Stimulated activated CD4-positive, alpha-beta T cell treated with anti-CD3 and anti-CD28 coated beads, Interleukin-12 subunit alpha, Interleukin-12 subunit beta, amount 100 ng/mL, for 24 hours (primary cell): ENCODE measurements at regions not wholly inside any gene's neighbourhood (a gene's known extent, or its start where the extent isn't known, plus 50 kb on each side); places are given as distances from the start of the nearest gene placed in this dataset.
"Not testable (repeated sequence)": the region's sequence is repeated elsewhere in the genome, so short reads cannot be mapped to it uniquely, and the experiment has no call there.

Source experiments
- DNase-seq, 2 experiments: peaks; one replicate each; pipeline ENCODE4 v3.0.0-alpha.2; 2020; ENCODE audit warnings: low read depth in 2 of 2

DNA sequence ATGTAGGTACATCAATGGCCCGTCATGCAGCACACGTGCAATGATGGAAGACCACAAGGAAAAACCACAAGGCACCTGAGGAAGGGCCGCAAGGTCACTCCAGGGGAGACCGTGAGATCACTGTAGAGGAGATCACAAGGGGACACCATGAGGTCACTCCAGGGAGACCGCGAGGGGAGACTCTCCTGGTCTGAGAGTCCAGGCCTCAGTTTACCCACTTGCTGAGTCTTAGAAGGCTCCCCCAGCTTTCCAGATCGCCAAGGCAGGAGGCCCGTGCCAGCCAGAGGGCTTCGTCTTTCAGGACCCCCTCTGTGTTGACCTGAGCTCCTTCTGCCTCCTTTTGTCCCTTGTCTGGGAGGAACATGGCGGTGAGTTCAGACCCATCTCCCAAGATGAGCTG lies 232.2 kb downstream of the ERMARD start:
- DNase-seq = no peak

DNA sequence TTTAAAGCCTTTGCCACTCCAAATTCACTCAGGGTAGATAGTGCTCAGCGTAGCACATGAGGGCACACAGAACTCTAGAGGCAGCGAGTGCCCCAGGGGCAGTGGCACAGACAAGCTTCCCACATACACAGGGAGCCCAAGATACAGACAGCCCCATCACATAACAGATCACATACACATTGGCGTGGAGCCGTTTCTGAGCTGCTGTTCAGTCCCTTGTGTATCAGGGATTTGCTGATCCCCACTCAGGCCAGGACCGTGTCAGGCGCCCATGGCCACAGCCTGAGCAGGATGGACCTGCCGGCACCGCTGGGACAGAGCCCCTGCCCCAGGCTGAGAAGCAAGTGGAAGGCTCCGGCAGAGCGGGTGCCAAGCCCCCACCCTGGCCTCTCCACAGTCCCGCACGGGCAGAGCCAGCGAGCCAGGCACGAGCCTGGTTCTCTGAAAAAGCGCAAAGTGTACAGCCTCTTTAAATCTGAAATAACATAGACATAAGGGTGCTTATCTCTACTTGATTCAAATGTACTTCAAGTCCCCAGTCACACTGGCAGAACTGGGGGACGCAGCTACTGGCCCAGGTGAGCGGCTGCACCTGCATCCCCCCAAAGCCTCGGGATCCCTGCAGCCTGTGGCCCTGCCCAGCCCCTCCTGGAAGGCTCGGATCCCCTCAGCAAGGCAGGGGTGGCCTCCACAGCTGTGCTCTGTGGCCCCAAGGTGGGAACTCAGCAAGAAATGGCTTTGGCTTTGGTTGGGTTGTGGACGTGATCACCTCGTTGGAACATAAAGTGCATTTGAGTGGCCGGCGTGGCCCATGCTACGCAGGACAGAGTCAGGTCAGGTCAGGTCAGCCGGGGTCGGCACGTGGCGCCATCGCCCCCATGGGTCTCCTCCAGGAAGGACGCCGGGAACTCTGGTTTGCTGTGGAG lies 231.3 kb downstream of the ERMARD start:
- DNase-seq = no peak

DNA sequence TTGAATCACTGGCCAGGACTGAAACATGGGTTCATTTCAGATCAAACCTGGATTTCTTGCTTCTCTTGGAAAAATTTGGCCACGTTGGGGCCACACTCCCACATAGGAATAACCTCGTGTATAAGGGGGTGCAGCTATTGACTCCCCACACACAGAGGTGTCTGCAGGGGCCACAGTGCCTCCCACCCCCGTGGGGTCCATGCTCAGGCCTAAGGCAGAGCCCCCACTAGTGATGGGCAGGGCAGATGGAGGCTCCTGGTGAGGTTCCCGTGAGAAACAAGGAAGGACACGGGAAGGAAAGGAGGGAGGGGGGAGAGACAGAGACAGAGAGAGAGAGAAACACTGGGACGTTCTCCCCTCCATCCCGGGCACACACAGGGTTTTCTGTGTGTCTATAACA lies 230.5 kb downstream of the ERMARD start:
- no peak for DNase-seq

DNA sequence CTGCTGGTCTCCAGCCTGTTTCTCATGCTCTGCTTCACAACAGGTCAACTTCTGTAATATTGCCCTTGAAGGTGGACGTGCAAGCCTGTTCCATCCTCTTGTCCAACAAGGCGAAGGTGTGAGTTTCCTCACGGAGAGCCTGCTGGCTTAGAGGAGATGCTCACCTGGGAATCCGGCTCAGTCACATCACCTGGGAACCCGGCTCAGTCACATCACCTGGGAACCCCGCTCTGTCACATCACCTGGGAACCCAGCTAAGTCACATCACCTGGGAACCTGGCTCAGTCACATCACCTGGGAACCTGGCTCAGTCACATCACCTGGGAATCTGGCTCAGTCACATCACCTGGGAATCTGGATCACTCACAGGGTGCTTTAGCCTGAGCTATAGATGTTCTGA lies 230.1 kb downstream of the ERMARD start:
- DNase-seq = no peak

DNA sequence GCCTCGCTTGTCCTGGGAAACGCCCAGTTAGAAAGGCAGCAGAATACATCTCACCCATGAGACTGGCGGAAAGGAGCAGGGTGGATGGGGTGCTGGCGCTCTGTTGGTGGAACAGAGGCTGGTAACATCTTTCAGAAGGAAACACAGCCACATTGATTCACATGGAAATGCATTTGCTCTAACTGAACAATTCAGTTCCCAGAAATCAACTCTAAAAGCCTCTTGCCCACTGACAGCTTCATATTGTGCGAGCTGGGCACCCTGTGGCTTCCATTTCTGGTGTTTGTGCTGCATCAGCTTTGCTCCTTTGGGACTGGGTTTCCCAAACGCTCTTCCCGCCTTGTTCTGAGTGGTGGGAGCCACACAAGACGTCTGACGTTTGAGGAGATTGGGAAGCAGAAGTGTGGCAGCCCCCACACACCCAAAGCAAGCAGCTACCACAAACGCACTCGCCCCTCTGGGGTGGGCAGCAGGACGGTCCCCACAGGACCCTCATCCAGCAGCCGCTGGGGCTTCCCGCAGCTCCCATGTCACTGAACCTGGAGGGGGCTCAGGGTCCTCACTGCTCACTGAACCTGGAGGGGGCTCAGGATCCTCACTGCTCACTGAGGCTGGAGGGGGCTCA lies 229.5 kb downstream of the ERMARD start:
- no peak for DNase-seq

DNA sequence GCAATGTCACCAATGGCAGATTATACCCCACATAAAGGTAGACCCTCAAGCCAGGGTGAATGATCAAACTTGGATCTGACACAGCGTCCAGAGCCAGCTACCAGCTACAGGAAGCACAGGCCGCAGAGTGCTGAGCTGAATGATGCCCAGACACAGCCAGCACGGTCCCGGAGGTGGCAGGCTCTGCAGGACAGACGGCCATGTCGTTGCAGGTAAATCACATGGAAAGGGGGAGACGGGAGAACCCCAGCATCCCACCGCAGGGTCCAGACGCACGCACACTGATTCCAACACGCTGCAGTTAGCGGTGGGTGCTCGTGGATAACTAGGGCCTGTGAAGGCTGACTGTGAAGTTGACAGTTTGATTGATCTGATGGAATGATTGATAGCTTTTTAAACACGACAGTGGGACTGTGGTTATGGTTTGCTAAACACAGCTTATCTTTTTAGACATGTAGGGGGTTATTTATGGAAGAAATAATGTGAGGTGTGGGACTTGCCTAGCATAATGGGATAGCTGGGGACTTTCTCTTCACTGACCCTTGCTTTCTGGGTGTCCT lies 228.5 kb downstream of the ERMARD start:
- no peak for DNase-seq

DNA sequence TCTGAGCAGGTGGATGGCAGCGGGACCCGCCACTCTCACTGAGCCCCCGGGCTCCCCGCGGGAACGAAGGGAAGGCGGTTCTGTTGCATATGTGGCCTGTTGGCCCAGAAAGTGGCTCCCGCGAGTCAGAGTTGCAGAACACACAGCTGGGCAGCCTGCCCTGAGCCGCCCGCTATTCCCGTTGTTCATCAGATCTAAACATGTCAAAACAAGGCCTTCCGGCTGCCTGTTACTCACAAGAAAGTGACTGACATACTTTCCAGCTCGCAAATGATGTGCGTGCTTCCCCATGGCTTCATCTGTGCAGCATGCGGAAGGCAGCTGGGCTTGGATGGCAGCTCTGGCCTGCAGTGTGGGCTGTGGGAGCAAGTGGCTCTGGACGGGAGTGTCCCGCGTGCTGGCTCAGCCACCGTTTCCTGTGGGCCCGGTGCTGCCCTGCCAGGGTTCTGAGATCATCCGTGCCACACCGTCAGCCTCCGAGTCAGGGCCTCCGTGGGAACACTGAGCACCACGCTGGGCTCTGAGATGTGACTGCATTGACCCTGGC lies 227.3 kb downstream of the ERMARD start:
- DNase-seq = no peak

DNA sequence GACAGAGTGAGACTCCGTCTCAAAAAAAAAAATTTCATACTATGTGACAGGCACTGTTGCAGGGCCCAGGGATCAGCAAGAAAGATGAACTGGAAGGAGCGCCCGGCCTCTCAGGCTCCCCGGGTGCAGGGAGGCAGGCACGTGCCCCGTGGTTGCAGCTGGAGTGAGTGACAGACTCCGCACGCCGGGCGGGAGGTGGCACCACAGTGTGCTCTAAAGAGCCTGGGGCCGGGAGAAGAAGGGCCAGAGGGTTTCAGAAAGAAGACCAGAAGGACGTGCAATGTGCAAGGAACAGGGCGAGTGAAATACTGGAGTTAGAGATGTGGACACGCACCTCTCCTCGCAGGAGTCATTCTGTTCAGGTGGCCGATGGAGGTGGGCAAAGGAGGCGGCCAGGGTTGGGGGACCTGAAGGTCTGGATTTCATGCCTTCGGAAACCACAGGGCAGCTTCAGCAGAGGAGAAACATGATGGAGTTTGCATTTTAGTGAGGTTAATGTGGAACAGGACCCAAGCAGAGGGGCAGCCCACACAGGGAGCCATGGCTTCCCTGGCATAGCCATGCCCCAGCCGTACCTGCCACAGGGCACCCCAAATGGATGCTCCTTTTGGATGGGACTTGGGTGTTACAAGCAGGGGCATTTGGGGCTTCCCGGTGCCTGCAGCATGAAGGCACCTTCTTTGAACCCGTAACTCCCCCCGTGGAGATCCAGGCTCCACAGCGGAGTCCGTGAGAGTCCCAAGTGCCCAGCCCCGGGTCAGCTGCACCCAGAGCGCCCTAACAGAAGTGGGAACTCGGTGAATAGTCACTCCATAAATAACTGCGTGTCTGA lies 226.2 kb downstream of the ERMARD start:
- DNase-seq = no peak

DNA sequence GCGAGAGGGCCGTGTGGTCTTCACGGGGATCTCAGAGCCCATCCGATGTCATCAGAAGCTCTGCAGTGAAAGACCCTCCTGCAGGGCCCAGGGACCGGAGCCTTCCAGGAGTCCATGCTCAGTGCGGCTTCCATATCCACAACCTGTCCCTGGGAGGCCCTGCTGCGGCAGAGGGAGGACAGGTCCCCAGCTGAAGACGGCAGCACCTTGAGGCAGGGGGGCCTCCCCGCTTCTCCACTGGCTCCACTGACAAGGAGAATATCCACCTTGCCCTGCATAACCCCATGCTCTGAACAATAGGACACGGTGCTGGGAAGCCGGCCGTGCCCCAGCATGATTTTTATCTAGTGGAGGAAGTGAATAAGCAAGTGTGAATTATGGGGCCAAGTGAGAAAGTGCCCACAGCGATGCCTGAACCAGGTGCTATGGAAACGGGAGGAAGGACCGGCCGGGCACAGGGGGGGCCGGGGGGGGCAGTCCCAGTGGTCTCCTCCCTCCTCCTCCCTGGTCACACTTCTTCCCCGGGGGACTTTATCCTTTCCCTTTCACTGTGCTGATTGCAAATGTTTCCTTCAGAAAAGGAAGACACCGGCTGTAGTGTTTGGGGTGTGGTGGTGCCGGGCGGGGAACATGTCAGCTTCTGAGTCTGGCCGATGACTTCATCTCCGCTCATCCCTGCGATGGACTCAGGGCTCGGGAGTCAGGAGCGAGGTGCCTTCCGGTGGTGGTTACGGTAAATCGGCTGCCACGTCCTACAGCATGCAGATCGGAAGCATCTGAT lies 225.1 kb downstream of the ERMARD start:
- no peak for DNase-seq

DNA sequence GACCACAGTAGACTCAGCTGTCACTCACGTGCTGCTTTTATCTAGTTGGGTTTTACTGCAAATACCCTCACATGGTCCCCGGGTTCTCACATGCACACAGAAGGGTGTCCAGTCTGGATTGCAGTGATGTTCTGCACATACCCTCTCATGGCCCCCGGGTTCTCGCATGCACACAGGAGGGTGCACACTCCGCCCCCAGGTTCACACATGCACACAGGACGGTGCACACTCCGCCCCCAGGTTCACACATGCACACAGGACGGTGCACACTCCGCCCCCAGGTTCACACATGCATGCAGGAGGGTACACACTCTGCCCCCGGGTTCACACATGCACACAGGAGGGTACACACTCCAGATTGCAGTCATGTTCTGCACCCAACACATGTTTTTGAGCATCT lies 224.3 kb downstream of the ERMARD start:
- no peak for DNase-seq

DNA sequence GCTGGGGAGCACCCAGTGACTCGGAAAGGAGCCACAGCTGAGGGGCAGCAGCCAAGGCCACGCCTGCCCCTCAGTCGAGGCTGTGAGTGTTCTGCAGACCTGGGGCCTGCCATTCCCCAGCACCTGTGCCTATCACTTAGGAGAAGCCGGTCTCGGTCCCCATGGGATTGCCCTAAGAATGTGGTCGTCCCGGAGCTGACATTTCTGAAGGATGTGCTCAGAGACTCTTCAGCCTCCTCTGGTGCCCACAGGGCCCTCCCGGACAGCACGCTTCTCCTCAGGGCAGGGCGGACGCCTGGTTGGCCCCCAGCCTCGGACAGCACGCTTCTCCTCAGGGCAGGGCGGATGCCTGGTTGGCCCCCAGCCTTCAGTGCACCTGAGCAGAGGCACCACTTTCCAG lies 223.9 kb downstream of the ERMARD start:
- DNase-seq = no peak

DNA sequence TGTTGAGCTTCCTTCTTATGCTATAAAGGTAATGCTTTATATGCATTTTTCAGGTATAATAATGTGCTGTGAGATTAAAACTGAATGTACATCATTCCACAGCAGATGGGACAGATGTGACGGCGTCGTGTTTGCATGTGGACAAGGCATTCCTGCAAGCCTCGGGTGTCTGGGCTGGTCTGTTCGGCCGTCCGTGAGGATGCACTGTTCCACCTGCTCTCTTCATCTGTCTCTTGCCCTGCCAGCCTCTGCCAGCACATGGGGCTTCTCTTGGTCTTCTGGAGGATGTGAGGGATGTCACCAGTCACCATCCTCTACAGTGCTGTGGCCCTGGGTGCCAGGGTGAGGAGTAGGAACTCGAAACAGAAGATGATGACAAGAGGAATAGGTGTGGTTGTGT lies 223.2 kb downstream of the ERMARD start:
- no peak for DNase-seq

DNA sequence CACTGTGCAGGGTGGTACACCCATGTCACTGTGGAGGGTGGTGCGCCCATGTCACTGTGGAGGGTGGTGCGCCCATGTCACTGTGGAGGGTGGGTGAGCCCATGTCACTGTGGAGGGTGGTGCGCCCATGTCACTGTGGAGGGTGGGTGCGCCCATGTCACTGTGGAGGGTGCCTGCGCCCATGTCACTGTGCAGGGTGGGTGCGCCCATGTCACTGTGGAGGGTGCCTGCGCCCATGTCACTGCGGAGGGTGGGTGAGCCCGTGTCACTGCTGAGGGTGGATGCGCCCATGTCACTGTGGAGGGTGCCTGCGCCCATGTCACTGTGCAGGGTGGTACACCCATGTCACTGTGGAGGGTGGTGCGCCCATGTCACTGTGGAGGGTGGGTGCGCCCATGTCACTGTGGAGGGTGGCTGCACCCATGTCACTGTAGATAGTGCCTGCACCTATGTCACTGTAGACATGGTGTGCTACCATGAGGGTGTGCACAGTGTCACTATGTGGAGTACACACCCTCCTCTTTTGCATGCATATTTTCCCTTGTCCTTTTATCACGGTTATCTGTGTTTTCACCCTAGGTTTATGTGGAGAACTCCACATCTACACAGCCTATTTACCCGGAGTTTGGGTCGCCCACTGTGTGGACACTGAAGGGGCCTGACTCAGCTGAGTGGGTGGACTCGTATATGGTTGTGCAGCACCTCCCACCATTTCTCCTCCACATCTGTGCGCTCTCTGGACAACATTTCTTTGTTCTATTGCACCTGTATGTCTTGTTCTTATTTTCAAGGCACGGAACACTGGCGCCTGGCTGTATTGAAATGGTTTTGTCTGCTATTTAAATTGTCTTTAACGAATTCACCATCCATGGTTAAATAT lies 222.4 kb downstream of the ERMARD start:
- DNase-seq = not testable (repeated sequence)

DNA sequence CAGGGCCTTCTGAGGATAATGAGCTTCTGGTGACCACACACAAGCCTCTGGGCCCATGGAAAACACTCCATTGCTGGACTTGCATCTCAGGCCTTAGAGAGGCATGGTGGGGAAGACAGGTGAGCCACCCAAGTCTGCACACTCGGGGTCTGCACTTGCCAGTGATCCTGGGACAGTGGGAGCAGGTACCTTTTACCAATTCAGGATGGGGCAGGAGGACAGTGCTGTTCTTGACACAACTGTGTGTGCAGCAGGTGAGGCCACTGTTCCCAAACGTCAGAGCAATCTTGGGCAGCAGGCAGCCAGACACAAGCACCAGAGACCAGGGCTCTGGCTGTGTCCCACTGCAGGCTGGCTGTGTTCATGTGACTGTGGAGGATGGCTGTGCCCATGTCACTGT lies 221.3 kb downstream of the ERMARD start:
- DNase-seq = no peak

DNA sequence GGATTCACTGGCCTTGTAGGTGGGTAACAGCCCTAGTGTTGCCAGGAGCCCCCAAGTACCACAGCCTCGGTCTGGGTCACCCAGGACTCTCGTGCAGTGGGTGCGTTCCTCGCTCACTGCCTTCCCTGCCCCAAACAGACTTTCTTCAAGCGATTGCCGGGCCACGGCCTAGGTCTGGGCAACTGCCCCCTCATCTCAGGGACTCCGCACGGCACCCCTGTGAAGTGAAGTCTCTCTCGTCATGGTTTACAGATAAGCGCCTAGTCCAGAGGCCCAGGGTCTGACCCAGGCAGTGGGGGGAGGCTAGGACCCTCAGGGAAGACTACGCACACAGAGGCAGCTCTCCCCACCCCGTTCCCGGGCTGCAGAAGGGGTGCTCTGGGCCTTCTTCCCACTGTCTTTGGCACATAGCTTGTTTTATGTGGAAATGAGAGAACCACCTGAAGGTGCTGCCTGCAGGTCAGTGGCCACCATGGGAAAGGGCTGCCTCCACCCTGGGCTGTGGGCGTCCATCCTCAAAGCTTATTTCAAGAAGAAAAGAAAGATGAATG lies 220.8 kb downstream of the ERMARD start:
- no peak for DNase-seq

DNA sequence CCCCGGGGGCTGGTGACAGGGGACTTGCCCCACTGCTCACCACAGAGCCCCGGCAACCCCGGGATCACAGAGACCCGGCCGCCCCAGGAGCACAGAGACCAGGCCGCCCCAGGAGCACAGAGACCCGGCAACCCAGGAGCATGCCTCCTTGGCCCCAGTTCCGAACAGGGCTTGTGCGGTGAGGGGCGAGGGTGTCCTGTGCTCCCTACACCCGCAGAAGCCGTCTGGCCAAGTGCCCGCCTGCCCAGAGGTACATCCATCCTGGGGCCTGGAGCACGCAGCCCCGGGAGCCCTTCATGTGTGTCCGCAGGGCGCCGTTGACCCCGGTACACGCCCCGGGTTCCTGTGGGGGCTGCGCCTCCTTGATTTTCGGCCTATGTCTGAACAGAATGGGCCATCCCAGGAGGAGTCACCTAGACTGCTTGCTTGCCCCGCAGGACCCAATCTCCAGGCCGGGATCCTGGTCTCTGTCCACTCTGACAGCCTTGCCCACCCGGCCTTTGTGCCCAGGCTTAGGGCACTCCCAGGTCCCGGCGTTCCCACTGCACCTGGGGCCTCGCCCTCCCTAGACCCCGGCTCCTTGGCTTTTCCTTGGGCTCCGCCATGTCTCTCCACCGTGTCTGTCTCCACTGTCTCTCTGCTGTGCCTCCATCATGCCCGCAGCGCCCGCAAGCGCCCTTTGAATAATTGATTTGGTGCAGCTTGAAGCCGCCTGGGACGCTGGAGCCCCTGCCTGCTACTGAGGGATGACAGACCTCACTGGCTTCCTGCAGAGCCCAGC lies 219.8 kb downstream of the ERMARD start:
- no peak for DNase-seq

DNA sequence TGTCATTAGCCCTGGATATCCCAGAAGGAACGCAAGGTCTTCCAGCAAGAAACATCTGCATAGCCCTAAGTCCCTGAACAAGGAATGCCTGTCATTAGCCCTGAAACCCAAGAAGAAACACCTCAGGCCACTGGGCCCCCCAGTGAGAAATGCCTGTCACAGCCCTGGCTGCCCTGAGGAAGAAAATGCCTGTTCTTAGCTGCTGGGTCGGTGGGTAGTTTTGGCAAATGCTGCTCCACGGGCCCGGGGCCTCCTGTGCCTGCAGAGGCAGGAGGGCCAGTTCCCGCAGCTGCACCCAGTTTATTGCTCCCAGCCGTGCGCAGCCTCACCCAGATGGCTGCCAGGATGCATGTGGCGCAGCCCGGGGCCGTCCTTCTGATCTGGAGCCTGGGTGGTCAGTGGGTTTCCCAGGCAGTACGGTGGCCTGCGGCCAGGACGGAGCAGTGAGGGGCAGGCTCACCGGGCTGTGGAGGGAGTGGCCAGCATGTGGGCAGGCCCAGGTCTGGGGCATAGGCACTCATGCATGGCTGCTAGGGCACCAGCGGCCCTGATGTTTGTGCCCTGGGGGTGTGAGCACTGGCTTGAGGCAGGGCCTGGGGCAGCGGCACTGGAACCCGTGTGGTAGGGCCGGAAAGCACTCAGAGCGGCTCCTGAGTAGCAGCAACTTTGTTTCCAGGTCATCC lies 219.0 kb downstream of the ERMARD start:
- no peak for DNase-seq

DNA sequence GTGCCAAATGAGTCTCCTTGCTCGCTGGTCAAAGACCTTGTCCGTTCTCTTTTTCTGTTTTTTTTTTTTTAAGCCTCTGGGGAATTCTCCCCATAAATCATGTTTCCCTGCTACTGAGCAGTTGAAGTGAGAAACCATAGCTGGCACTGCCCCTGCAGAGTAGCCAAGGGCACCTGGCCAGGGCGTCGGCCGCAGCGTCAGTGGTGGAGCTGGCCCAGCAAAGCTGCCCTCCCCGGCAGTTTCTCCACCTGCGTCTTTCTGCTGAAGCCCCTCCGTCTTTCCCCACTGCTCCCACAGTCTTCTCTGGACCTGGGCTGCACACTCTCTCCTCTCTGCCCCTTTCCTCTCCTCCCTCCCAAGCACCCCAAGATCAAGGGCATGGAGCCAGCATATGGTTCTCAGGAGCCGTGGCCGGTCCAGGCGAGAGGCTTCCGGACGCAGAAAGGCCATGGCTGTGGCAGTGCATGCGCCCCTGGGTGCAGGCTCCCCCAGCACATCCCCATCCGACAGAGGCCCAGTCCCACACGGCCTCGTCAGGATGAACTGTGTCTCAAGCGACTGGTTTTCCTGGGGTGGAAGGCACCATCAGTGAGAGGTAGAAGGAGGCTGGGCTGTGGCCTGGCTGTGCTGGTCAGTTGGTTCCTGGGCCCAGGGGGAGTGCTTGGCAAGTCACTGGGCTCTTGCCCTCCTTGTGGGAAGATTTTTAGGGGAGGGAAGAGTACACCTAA lies 218.1 kb downstream of the ERMARD start:
- DNase-seq = no peak
